GM18858 (cell line): ENCODE measurements at regions not wholly inside any gene's neighbourhood (a gene's known extent, or its start where the extent isn't known, plus 50 kb on each side); places are given as distances from the start of the nearest gene placed in this dataset.
"Not testable (repeated sequence)": the region's sequence is repeated elsewhere in the genome, so short reads cannot be mapped to it uniquely, and the experiment has no call there.

ENCODE experiments used
- ATAC-seq: cut with Tn5 transposase; IDR thresholded peaks from one replicate; pipeline ENCODE4 v1.9.1; 2021; ENCODE audit not compliant: unreplicated experiment

- ATAC-seq = no peak
Observed at GRCh38 chr4:114282937-114283336, 303.5 kb upstream of the ARSJ start.

- ATAC-seq = no peak
Observed at GRCh38 chr4:114284629-114285028, 305.2 kb upstream of the ARSJ start.

GRCh38 chr4:114286262-114286810 lies 306.9 kb upstream of the ARSJ start:
- no peak for ATAC-seq

DNA sequence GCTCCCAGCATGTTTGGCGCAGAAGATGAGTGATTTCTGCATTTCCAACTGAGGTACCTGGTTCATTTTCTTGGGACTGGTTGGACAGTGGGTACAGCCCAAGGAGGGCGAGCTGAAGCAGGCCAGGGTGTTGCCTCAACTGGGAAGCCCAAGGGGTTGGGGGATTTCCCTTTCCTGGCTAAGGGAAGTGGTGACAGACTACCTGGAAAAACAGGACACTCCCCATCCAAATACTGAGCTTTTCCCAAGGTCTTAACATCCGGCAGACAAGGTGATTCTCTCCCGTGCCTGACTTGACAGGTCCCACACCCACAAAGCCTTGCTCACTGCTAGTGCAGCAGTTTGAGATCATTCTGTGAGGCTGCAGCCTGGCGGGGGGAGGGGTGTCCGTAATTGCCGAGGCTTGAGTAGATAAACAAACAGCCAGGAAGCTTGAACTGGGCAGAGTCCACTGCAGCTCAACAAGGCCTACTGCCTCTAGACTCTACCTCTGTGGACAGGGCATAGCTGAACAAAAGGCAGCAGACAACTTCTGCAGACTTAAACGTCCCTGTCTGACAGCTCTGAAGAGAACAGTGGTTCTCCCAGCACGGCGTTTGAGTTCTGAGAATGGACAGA lies 307.7 kb upstream of the ARSJ start:
- no peak for ATAC-seq

DNA sequence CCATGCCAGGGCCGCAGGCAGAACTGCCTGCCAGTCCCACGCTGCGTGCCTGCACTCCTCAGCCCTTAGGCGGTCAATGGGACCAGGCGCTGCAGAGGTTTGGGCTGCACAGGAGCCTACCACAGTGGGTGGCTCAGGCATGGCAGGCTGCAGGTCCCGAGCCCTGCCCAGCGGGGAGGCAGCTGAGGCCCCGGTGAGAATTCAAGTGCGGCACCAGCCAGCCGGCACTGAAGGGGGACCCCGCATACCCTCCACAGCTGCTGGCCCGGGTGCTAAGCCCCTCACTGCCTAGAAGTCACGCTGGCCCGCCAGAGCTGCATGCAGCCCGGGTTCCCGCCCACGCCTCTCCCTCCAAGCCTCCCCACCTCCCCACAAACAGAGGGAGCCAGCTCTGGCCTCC lies 302.5 kb upstream of the UGT8 start:
- no peak for ATAC-seq

GRCh38 chr4:114302472-114302871 lies 296.1 kb upstream of the UGT8 start:
- ATAC-seq = no peak

- no peak for ATAC-seq
Observed at GRCh38 chr4:114304046-114304445, 294.6 kb upstream of the UGT8 start.

DNA sequence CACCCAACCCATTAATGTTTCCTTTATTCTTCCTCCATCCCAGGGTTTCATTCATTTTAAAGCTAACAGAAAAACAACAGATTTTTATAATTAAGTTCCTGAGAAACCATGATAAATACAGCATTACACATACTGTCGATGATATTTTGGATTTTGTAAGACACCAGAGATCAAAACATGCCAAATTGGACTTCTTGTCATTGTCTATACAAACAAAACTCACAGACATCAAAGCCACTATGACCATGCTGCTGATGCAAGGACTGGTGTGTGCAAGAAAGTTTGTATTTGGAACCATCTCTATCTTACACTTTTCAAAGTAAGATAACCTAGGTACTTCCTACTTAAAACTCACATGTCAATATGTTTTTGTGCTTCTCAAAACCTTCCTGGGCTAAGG lies 294.0 kb upstream of the UGT8 start:
- ATAC-seq = no peak

GRCh38 chr4:114306946-114307345 lies 291.7 kb upstream of the UGT8 start:
- ATAC-seq = no peak

DNA sequence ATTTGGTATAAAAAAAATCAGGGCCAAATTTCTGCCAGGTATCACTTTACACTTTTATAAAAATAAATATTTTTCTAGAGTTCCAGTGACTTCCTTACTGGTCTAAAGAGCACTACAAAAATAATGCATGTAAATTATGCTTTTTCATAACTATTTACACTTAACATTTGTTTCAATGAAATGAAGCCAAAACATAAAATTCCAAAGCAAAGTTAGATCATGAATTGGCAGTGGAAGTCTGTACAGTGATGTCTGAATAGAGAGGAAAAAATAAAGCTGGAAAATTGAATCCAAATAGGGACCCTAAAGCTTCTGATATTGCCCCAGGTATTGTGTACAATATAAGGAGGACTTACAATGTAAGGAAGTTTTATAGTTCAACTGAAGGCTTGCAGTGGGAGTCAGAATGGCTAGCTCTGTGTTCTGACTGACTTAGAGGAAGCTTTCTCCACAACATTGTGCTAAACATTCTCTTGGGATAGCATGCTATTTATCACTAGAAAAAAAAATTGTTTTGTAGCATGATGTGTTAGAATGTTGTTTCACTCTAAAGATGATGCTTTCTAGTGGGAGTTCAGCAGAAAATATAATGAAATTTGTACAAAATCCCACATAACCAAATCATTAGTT lies 288.2 kb upstream of the UGT8 start:
- ATAC-seq = no peak

- ATAC-seq = no peak
Observed at GRCh38 chr4:114311787-114312186, 286.8 kb upstream of the UGT8 start.

- no peak for ATAC-seq
Observed at GRCh38 chr4:114312338-114312737, 286.3 kb upstream of the UGT8 start.

DNA sequence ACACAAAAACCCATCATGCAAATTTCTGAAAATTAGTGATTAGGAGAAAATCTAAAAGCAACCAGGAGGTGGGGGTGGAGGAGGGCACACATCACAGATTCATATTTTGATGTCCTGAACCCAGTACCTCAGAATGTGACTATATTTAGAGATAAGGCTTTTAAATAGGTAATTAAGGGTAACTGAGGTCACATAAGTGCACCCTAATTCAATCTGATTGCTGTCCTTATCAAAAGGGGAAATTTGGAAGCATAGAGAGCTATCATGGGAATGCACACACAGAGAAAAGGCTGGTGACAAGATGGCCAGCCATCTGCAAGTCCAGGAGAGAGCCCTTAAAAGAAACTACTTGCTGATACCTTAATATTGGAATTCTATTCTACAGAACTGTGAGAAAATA lies 281.8 kb upstream of the UGT8 start:
- ATAC-seq = no peak

GRCh38 chr4:114317564-114317963 lies 281.0 kb upstream of the UGT8 start:
- ATAC-seq = no peak

GRCh38 chr4:114318309-114318708 lies 280.3 kb upstream of the UGT8 start:
- no peak for ATAC-seq

DNA sequence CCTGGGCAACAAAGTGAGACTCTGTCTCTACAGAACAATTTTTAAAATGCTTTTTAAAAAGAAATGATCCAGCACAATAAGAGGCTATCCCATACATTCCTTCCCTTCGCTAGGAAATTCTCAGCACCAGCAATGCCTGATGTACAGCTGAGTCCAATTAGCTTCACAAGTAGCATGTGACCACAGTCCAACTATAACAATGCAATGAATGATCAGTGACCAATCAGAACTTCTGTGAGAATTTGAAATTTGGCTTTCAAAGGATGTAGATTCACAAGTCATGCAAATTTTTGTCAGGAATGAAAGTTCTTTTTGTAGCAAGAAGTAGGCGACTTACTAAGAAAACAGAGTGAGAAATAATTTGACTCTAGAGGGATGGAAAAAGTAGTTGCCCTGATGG lies 278.5 kb upstream of the UGT8 start:
- ATAC-seq = no peak

- ATAC-seq = no peak
Observed at GRCh38 chr4:114321366-114321765, 277.2 kb upstream of the UGT8 start.

- ATAC-seq = no peak
Observed at GRCh38 chr4:114323841-114324240, 274.8 kb upstream of the UGT8 start.

DNA sequence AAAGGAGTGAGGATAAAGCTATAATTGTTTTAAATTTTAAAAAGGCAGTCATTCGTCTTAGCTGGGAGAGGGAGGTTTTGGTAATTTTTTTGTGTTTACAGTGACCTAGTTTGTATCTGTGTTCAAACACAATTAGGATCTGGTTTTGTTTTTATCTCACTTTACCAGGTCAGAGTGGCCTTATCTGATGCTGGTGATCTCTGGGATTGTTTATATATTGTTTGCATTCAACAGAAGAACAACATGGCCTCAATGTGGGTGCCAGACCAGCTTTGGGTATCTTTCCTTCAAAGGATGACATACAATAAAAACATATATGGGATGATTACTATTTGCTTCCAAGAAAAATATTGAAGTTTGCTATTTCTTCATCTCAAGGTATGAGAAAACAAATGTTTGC lies 272.2 kb upstream of the UGT8 start:
- no peak for ATAC-seq

DNA sequence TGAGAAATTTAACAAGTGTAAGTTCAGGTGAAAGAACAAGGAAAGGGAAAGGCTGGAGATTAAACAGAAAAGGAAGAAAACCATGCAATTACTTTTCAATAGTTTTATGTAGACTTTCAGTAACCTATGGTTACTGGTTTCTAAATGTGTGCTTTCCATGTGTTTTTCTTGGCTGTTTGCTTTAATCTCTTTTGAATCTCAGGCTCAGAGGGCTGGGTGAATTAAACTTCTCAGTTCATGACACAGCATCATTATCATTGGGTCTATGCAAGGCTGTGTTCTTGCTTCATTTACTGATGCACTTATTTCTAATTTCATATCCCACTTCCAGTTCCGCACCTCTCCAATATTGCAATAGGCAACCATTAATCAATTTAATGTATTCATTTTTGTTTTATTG lies 266.5 kb upstream of the UGT8 start:
- ATAC-seq = no peak

GRCh38 chr4:114334363-114334762 lies 264.2 kb upstream of the UGT8 start:
- ATAC-seq = not testable (repeated sequence)

DNA sequence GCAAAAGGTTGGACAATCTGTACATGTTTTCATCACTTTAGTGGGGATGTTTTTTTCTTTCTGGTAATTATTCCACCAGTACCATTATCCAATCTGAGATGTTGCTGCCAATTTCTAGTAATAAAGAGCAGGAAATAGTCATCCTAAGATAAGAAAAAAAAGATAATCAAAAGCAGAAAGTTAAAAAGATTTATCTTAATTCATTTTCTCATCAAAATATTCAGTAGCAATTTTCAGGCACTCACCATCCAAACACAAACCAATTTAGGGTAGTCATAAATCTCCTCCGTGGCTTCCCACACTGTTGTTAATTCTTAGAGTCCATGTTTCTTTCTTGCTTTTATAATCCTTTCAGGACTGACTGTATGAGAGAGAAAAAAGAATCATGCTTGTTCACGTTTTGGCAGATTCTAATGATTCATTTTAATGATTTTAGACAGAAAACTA lies 263.7 kb upstream of the UGT8 start:
- no peak for ATAC-seq

DNA sequence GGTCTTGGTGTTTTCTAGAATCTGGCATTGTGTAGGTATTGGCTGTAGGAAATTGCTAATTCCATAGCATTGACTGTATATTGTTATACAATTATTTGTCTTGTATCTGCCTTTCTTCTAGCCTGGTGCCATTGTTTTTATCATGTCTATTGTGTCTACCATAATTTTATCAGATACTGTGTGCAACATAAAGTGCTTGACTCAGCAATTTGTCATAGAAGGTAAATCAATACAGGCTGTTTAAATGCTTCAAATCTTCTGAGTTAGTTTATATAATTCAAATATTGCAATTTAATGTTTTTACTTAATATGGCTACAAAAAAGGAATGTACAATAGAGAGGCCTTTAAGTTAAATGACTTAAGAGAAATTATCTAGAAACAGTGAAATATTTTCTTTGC lies 263.3 kb upstream of the UGT8 start:
- ATAC-seq = no peak
